ENCODE measurements at regions not wholly inside any gene's neighbourhood (a gene's known extent, or its start where the extent isn't known, plus 50 kb on each side); places are given as distances from the start of the nearest gene placed in this dataset.

DNA sequence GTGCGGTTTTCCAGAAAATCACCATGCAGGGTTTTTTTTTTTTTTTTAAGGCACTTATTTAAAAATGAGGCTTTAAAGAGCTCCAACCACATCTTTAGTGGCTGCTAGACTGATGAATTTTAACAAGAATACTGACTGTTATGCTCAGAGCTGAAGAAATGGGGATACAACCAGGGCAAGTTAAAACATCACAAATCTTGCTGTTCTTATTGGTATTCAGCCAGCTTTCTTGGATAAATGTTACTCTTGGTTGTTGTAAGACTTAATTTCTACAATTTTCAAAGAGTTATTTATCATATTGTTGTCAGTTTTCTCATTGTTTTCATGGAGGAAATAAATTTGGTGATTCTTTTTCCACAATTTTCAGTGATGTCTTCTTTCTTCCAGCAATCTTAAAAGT is 352.8 kb upstream of the FAM174A start:
- DNase-seq (ENCODE audit: low spot score in 2 of 2): no peak
- H3K9me3 ChIP-seq: no peaks in the 10 kb centered on the region
- intact Hi-C loops (cut with DNase I): no loop called here
- TF ChIP-seq, protein P1, sequence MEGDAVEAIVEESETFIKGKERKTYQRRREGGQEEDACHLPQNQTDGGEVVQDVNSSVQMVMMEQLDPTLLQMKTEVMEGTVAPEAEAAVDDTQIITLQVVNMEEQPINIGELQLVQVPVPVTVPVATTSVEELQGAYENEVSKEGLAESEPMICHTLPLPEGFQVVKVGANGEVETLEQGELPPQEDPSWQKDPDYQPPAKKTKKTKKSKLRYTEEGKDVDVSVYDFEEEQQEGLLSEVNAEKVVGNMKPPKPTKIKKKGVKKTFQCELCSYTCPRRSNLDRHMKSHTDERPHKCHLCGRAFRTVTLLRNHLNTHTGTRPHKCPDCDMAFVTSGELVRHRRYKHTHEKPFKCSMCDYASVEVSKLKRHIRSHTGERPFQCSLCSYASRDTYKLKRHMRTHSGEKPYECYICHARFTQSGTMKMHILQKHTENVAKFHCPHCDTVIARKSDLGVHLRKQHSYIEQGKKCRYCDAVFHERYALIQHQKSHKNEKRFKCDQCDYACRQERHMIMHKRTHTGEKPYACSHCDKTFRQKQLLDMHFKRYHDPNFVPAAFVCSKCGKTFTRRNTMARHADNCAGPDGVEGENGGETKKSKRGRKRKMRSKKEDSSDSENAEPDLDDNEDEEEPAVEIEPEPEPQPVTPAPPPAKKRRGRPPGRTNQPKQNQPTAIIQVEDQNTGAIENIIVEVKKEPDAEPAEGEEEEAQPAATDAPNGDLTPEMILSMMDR (IDR thresholded peaks at IDR 0.05): no peak
- H3K27ac ChIP-seq: no peak overlapping the region
- H3K27me3 ChIP-seq: no peaks in the 10 kb centered on the region
- H3K4me1 ChIP-seq: no peaks in the 10 kb centered on the region
- no peaks in the 10 kb centered on the region for H3K36me3 ChIP-seq
- H3K4me3 ChIP-seq: no peak overlapping the region

GRCh38 chr5:100175346-100175745 is 359.8 kb upstream of the FAM174A start:
- Histone ChIP-seq H3K36me3 (no peaks in the 10 kb centered on the region), H3K27ac (no peak overlapping the region), H3K4me3 (no peak overlapping the region), H3K9me3 (no peaks in the 10 kb centered on the region), H3K27me3 (no peaks in the 10 kb centered on the region), H3K4me1 (no peaks in the 10 kb centered on the region)
- intact Hi-C loops (cut with DNase I): no loop called here
- no peak for DNase-seq (ENCODE audit: low spot score in 2 of 2)
- TF ChIP-seq, protein P1 (IDR thresholded peaks at IDR 0.05): no peak

GRCh38 chr5:100165309-100165708 is 369.9 kb upstream of the FAM174A start:
- H3K27ac ChIP-seq: no peak overlapping the region
- no peaks in the 10 kb centered on the region for H3K4me1 ChIP-seq
- TF ChIP-seq, protein P1 (IDR thresholded peaks at IDR 0.05): no peak
- H3K27me3 ChIP-seq: no peaks in the 10 kb centered on the region
- no peak overlapping the region for H3K4me3 ChIP-seq
- no peaks in the 10 kb centered on the region for H3K36me3 ChIP-seq
- no peak for DNase-seq (ENCODE audit: low spot score in 2 of 2)
- intact Hi-C loops (cut with DNase I): no loop called here
- H3K9me3 ChIP-seq: no peaks in the 10 kb centered on the region

- H3K27me3 ChIP-seq: no peaks in the 10 kb centered on the region
- TF ChIP-seq, protein P1 (IDR thresholded peaks at IDR 0.05): no peak
- H3K27ac ChIP-seq: no peak overlapping the region
- intact Hi-C loops (cut with DNase I): no loop called here
- H3K4me3 ChIP-seq: no peak overlapping the region
- no peak for DNase-seq (ENCODE audit: low spot score in 2 of 2)
- H3K4me1 ChIP-seq: no peaks in the 10 kb centered on the region
- H3K36me3 ChIP-seq: no peaks in the 10 kb centered on the region
- H3K9me3 ChIP-seq: no peaks in the 10 kb centered on the region
Measured at GRCh38 chr5:100161868-100162267, 373.3 kb upstream of the FAM174A start.

DNA sequence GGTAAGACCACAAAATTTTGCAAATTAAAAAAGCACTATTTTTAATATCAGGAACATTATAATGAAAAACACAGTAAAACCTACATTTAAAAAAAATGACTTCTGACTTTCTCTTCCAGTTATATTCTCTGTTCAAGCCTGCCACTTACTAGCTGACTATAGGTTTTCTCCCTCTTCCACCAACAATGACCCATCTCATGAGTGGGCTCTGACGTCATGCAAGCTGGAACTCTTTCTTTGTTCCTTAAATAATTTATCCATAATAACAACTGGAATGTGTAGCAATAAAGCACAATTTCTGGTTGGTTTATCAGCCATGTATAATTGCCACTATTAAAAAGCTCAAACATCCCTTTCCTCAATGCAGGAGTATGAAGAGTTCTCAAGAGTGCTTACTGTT is 378.1 kb upstream of the FAM174A start:
- Histone ChIP-seq H3K9me3 (no peaks in the 10 kb centered on the region), H3K4me3 (no peak overlapping the region), H3K36me3 (no peaks in the 10 kb centered on the region), H3K27ac (no peak overlapping the region), H3K27me3 (no peaks in the 10 kb centered on the region), H3K4me1 (no peaks in the 10 kb centered on the region)
- intact Hi-C loops (cut with DNase I): no loop called here
- TF ChIP-seq, protein P1 (IDR thresholded peaks at IDR 0.05): no peak
- no peak for DNase-seq (ENCODE audit: low spot score in 2 of 2)

DNA sequence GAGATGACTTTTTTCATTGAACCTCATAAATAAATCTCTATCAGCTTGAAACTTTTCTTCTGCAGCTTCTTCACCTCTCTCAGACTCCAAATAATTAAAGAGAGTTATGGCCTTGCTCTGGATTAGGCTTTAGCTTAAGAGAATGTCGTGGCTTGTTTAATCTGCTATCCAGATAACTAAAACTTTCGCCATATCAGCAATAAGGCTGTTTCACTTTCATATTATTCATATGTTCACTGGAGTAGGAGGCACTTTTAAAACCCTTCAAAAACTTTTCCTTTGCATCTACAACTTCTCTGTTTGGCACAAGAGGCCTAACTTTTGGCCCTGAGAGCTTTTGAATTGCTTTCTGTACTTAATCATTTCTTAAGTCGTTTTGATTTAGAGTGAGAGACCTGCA is 386.9 kb upstream of the FAM174A start:
- Histone ChIP-seq H3K4me3 (no peak overlapping the region), H3K4me1 (no peaks in the 10 kb centered on the region), H3K27me3 (no peaks in the 10 kb centered on the region), H3K36me3 (no peaks in the 10 kb centered on the region), H3K9me3 (no peaks in the 10 kb centered on the region), H3K27ac (no peak overlapping the region)
- TF ChIP-seq, protein P1 (IDR thresholded peaks at IDR 0.05): no peak
- intact Hi-C loops (cut with DNase I): no loop called here
- DNase-seq (ENCODE audit: low spot score in 2 of 2): no peak

All from ascending aorta (tissue), 2 donors.